Stimulated activated CD4-positive, alpha-beta T cell treated with anti-CD3 and anti-CD28 coated beads, Interleukin-4, amount 100 ng/mL, for 24 hours (primary cell): ENCODE measurements at regions not wholly inside any gene's neighbourhood (a gene's known extent, or its start where the extent isn't known, plus 50 kb on each side); places are given as distances from the start of the nearest gene placed in this dataset.

Source experiments
- DNase-seq: peaks from one replicate; pipeline ENCODE4 v3.0.0-alpha.2; 2020

- DNase-seq: no peak
Observed at GRCh38 chr22:27213766-27214581, 556.6 kb downstream of the MIAT start.

DNA sequence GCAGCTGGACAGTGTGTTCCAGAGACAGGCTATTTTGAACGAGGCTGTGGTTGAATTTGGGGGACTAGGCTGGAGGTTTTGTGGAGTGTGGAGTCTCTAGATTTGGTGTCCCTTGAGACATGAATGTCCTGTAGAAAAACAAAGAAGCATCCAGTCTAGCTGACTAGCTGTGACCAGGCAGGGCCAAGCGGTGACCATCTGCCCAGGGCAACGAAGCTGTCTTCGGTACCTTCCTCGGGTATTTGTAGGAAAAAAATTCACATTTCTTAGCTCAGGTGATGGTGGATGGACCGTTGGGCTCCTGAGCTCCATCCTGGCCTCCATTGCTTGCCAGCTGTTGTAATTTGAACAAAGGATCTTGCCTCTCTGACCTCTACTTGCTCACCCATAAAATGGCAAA lies 557.3 kb downstream of the MIAT start:
- DNase-seq: no peak

GRCh38 chr22:27215871-27216270 lies 558.5 kb downstream of the MIAT start:
- DNase-seq: no peak

GRCh38 chr22:27216444-27216843 lies 559.1 kb downstream of the MIAT start:
- DNase-seq: no peak

- DNase-seq: no peak
Observed at GRCh38 chr22:27217154-27217553, 559.8 kb downstream of the MIAT start.

GRCh38 chr22:27218012-27218920 lies 560.9 kb downstream of the MIAT start:
- DNase-seq: no peak

- no peak for DNase-seq
Observed at GRCh38 chr22:27219036-27219435, 561.6 kb downstream of the MIAT start.

- DNase-seq: no peak
Observed at GRCh38 chr22:27220339-27220738, 563.0 kb downstream of the MIAT start.

DNA sequence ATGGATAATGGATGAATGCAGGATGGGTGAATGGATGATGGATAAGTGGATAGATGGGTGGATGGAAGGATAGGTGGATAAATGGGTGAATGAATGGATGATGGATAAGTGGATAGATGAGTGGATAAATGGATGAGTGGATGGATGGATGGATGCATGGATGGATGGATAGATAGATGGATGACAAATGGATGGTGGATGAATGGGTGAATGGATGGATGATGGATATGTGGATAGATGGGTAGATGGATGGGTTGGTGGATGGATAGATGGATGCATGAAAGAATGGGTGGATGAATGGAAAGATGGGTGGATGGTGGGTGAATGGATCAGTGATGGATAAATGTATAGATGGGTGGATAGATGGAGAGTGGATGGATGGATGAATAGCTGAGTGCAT lies 564.8 kb downstream of the MIAT start:
- no peak for DNase-seq

GRCh38 chr22:27223317-27224177 lies 566.2 kb downstream of the MIAT start:
- DNase-seq: no peak

GRCh38 chr22:27224485-27225374 lies 567.3 kb downstream of the MIAT start:
- no peak for DNase-seq

- DNase-seq: no peak
Observed at GRCh38 chr22:27226666-27227065, 569.3 kb downstream of the MIAT start.

DNA sequence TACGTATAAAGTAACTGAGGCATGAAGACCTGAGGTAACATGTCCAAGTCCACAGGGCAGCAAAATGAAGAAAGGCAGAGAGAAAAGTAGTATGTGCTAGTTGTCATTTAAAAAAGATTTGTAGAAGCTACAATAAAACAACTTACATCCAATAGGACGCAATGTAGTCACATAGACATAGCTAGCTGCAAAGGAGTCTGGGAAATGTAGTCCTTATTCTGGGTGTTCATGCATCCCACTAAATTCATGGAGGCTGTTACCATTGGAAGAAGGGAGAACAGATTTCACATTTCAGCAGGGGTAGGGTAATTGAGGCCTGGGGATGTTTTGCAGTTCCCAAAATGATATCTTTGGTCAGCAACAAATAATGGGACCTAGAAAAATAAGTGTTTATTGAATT lies 571.4 kb downstream of the MIAT start:
- no peak for DNase-seq

DNA sequence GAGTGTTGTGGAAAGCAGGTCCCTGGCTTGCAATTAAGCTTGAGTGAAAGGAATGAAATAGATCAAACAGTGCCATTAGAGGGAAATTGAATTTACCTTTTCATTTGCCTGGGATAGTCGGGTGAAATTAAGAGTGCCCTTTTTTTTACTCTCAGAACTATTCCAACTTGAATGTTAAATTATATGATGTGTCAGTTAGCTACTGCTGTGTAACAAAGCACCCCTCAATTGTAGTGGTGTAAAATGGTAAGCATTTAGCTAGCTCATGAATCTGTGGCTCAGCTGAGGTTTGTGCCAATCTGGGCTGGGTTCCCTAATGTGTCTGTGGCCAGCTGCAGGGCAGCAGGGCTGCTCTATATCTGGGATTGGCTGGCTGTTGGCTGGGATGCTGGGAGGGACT lies 571.4 kb downstream of the MN1 start:
- DNase-seq: no peak

DNA sequence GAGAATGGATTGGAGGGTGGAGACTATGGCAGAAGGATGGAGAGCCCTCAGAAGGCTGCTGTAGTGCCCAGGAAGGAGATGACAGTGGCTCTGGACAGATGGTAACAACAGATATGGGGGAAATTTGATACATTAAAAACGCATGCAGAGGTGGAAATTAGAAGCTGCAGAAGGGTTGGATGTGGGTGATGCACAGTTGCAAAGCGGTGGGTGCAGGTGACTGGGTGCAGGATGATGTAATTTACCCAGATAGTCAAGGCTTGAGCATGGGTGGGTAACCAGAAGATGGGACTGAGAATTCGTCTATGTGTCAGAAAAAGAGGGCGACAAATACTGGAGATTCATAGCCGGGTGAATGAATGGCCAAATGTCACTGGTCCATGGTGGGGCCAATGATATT lies 570.3 kb downstream of the MN1 start:
- DNase-seq: no peak

DNA sequence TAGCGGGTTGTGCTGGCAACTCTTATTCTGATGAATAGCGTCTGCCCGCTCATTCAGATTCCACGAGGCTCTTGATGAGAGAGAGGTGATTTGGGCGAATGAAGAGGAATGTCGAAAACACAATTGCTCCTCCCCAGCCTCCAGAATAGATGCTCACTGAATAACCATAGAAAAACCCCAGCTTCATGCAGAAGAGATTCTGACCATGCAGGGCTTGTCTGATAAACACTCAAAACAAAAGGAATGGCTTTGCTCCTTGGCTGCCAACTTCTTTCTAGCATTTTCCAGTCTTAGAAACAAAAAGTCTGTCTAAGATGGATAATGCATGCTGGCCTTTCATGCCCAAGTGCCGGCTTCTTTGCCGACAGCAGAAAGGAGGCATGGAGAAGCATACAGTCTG lies 569.5 kb downstream of the MN1 start:
- no peak for DNase-seq

DNA sequence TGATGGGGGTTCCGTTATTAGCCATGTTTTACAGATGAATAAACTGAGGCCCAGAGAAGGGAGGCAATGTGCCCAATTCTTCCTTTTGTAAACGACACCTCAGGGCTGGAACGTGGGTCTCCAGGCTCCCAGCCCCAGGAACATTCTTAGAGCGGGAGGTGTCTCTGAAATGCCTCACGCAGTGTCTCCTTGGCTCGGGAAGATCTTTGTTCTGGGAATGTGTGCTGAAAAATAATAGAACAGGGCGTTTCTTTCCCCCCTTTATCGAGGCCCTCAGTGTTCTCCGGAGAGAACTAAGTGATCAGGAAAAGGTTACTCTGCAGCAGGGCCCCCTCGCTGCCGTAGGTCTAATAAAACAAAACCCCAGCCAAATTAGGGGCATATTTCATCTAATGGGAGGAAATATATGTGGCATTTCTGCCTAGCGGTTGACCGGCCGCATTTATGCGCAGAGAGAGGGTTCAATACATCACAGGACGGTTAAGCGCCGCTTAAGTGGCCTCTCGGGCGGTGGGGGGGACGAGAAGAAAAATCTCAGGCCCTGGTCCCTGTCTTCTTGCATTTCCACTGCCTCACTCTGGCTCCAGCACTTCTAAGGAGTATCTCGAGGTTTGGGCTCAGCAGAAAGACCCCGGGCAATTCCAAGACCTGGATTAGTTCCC lies 564.3 kb downstream of the MN1 start:
- DNase-seq: no peak

- DNase-seq: no peak
Observed at GRCh38 chr22:27238935-27239510, 562.5 kb downstream of the MN1 start.

DNA sequence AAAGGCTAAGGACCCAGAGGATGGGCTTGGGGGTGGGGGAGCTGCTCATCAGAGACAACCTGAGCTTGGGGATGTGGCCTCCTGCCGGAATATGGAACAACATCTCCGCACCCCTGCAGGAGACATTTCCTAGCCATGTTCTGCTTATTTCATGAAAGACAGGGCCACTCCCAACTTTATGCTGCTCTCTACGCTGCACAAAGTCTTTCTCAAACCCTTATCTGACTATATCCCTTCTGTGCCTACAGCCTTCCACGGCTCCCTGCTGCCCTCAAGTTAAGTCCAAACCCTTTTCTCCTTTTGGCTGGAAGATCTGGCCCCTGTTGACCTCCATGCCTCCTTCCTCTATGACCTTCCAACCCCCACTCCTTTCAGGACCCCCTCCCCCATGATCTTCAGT lies 562.0 kb downstream of the MN1 start:
- DNase-seq: no peak

GRCh38 chr22:27240298-27241075 lies 561.1 kb downstream of the MN1 start:
- no peak for DNase-seq
